Esophagus (tissue), 2 donors: ENCODE measurements at regions not wholly inside any gene's neighbourhood (a gene's known extent, or its start where the extent isn't known, plus 50 kb on each side); places are given as distances from the start of the nearest gene placed in this dataset.

ENCODE experiments used
- H3K27ac ChIP-seq, 2 donors: one replicate each; pipeline ENCODE4 v1.5.1; 2013; ENCODE audit warnings: low read depth in 2 of 2, mild to moderate bottlenecking in 2 of 2, inconsistent platforms in 1 of 2, low read length in 1 of 2, moderate library complexity in 1 of 2
- H3K27me3 ChIP-seq, 2 donors: one replicate each; pipeline ENCODE4 v1.6.1; 2013; ENCODE audit warnings: low read length in 2 of 2, control low read depth in 1 of 2, mild to moderate bottlenecking in 1 of 2; ENCODE audit not compliant: insufficient read depth in 2 of 2, control insufficient read depth in 1 of 2
- H3K36me3 ChIP-seq, 2 donors: one replicate each; pipeline ENCODE4 v1.6.1; 2013; ENCODE audit warnings: low read length in 1 of 2; ENCODE audit not compliant: control insufficient read depth in 2 of 2, insufficient read depth in 2 of 2
- H3K4me1 ChIP-seq, 2 donors: one replicate each; pipeline ENCODE4 v1.6.1; 2013; ENCODE audit warnings: low read length in 1 of 2; ENCODE audit not compliant: control insufficient read depth in 2 of 2, insufficient read depth in 2 of 2
- H3K4me3 ChIP-seq, 2 donors: one replicate each; pipeline ENCODE4 v1.5.1; 2013; ENCODE audit warnings: low read length in 2 of 2, mild to moderate bottlenecking in 2 of 2, low read depth in 1 of 2, moderate library complexity in 1 of 2
- H3K9me3 ChIP-seq, 2 donors: one replicate each; pipeline ENCODE4 v1.6.1; 2013; ENCODE audit warnings: mild to moderate bottlenecking in 2 of 2, low read depth in 1 of 2, low read length in 1 of 2, moderate library complexity in 1 of 2; ENCODE audit not compliant: control insufficient read depth in 2 of 2, insufficient read depth in 1 of 2
- WGBS, 2 donors: extraction: QIAGEN DNeasy Blood & Tissue Kit; methylation state at CpG; one replicate each; pipeline ENCODE4 v1.1.7; 2013; 5-methylcytosine and 5-hydroxymethylcytosine counted together
- donor health status: healthy with polysubstance abuse.
- donor health status: Bipolar disorder and iron deficiency.

DNA sequence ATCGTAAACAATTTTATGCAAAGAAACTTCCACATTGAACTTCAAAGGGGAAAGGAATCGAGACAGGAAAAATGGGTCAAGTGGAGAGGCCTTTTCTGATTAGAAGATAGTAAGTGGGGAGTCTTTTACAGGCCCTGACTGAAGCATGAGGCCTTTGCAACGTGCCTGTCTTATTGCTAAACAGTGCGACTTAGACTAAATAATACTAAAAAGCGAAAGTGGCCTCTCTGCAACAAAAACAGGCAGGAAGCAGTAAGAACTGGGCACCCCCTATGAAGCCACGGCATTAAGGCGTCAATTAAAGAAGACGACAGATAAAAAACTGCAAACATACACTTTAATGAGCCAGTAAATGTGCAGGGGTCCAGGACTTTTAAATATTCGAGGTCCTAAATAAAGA is 283.4 kb upstream of the GRIP1 start:
- WGBS, 2 donors: 77 to 80% methylated on average over 9 of the region's 9 CpGs
- no peaks in the 10 kb centered on the region for H3K27me3 ChIP-seq
- no peak overlapping the region for H3K4me3 ChIP-seq
- no peak overlapping the region for H3K27ac ChIP-seq
- no peaks in the 10 kb centered on the region for H3K36me3 ChIP-seq
- H3K9me3 ChIP-seq: no peaks in the 10 kb centered on the region
- peaks cover 0 to 6% of the 10 kb centered on the region in 2 donors for H3K4me1 ChIP-seq

DNA sequence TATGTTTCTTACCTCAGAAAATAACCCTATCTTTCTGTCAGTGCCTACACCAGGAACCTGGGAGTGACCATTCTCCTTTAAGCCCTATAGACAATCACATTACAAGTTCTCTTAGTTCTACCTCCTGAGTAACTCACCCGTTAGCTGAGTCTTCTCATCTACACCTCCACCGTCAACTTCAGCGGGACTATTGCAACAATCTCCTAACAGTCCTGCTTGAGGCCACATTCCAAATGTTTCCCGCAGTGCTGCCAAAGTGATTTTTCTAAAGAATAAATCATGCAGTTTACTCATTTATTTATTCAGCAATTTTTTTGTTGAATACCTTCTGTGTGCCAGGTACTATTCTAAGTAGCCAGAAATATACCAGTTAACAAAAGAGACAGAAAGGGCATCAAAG is 285.0 kb upstream of the GRIP1 start:
- no peaks in the 10 kb centered on the region for H3K27me3 ChIP-seq
- H3K27ac ChIP-seq: no peak overlapping the region
- H3K4me3 ChIP-seq: no peak overlapping the region
- no peaks in the 10 kb centered on the region for H3K9me3 ChIP-seq
- peaks cover 0 to 6% of the 10 kb centered on the region in 2 donors for H3K4me1 ChIP-seq
- H3K36me3 ChIP-seq: no peaks in the 10 kb centered on the region
- 49 to 67% methylated on average over 4 of the region's 4 CpGs for WGBS, 2 donors

DNA sequence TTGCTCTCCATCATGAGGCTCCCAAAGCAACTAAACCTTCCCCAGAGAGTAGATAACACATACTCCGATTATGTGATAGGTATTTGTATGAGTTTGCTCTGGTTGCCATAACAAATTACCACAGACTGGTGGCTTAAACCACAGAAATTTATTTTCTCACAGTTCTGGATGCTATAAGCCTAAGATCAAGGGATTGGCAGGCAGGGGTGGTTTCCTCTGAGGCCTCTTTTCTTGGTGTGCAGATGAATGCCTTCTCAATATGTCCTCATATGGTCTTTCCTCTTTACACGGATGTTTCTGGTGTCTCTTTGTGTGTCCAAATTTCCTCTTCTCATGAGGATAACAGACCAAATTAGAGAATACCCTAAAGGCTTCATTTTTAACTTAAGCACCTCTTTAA is 285.8 kb upstream of the GRIP1 start:
- 29 to 30% methylated on average over 2 of the region's 2 CpGs for WGBS, 2 donors
- Histone ChIP-seq H3K9me3 (no peaks in the 10 kb centered on the region), H3K4me1 (peaks cover 0 to 6% of the 10 kb centered on the region in 2 donors), H3K27ac (no peak overlapping the region), H3K4me3 (no peak overlapping the region), H3K36me3 (no peaks in the 10 kb centered on the region), H3K27me3 (no peaks in the 10 kb centered on the region)

DNA sequence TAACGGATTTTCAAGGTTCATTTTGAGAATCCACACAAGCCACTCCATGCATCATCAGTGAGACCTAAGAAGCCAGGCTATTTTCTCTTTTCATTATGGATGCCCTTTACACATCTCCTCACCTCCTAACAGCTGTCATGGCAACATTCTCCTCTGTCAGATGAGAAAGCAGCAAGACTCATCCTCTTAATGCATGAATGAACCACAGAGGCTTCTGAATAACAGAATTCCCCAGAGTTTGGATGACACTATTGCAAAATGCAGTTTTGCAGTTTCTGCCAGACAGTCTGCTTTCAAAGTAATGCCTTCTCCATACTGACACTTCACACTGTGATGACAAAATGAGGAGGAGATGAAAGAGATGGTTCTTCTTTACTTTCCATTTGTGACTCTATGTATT is 286.7 kb upstream of the GRIP1 start:
- peaks cover 0 to 1% of the 10 kb centered on the region in 2 donors for H3K4me1 ChIP-seq
- 94 to 100% methylated on average over 1 of the region's 1 CpG for WGBS, 2 donors

DNA sequence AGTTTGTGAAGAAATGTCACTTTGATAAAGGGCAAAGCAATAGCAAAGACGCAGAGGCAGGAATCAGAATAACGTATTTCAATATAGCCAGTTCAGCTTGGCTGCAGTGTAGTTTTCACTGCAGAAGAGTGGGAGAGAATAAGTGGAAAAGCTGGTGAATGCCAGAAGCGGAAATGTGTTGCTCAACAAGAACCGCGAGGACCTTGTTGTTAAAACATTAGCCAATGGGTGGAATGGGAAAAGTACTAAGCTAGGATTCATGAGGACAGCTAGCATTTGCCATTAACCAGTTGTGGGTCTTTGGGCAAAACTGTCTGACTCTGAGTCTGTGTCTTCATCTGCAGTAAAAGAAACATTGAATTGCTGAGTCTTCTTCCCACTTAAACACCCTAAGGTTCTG is 292.9 kb upstream of the GRIP1 start:
- H3K4me1 ChIP-seq: no peaks in the 10 kb centered on the region
- H3K4me3 ChIP-seq: no peak overlapping the region
- no peaks in the 10 kb centered on the region for H3K27me3 ChIP-seq
- H3K36me3 ChIP-seq: no peaks in the 10 kb centered on the region
- no peak overlapping the region for H3K27ac ChIP-seq
- no peaks in the 10 kb centered on the region for H3K9me3 ChIP-seq
- 89 to 91% methylated on average over 5 of the region's 5 CpGs for WGBS, 2 donors

More for the DNA sequence above, 286.7 kb upstream of the GRIP1 start:
- Histone ChIP-seq H3K27ac (no peak overlapping the region), H3K9me3 (no peaks in the 10 kb centered on the region), H3K36me3 (no peaks in the 10 kb centered on the region), H3K27me3 (no peaks in the 10 kb centered on the region), H3K4me3 (no peak overlapping the region)

DNA sequence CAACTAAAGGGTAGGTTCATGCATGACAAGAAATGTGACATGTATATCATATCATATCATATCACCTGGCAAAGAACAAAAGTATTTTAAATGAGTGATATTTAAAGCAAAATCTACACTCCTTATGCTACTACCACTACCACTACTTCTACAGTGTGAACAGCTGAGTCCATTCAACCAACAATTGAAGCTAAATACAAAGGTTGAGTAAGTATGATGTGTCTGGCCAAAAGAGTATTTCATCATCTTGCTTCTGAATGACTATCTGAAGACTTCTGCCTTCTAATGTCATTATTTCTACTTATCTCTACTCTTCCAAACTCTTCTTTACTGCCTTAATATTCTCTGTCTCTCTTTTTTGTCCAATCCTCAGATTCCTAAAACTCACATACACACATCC is 292.6 kb upstream of the CAND1 start:
- H3K27ac ChIP-seq: no peak overlapping the region
- no peaks in the 10 kb centered on the region for H3K27me3 ChIP-seq
- no peaks in the 10 kb centered on the region for H3K9me3 ChIP-seq
- H3K36me3 ChIP-seq: no peaks in the 10 kb centered on the region
- H3K4me3 ChIP-seq: no peak overlapping the region
- no peaks in the 10 kb centered on the region for H3K4me1 ChIP-seq

DNA sequence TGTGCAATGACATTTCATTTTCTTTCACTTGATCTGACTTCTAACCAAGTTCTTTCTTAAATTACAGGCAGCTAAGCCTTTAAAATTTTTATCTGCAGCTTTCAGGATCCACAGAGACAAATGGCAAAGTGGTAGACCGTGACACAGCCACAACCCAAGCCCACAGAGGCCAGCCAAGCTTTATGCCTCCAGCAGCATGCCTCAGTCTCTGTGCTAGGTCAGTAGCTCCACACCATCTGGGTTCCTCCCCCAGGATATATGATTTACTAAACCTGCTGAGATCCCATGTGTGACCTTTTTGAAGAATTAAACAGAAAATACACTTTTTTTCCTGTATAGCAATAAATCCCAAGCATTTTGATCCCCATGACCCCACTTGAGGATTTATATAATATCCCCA is 290.4 kb upstream of the CAND1 start:
- no peak overlapping the region for H3K27ac ChIP-seq
- no peaks in the 10 kb centered on the region for H3K36me3 ChIP-seq
- 67 to 70% methylated on average over 1 of the region's 1 CpG for WGBS, 2 donors
- H3K27me3 ChIP-seq: no peaks in the 10 kb centered on the region
- H3K4me1 ChIP-seq: no peaks in the 10 kb centered on the region
- no peak overlapping the region for H3K4me3 ChIP-seq
- no peaks in the 10 kb centered on the region for H3K9me3 ChIP-seq

DNA sequence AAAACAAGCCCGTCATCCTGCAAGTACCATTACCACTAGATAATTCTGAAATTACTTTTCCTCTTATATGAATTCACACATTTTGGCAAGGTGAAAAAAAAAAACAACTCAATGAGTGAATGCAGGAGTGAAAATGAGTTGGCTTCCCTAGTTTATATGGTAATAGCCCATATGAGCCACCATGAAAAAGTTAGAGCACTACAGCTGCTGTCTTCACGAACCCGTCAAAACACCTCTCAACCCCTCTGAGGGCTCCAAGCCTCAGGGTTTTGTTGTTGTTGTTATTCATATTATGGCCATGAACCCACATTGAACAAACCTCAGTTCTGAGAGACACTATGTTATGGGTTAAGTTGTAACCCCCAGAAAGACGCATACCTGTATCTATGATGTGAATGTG is 289.9 kb upstream of the CAND1 start:
- Histone ChIP-seq H3K4me1 (no peaks in the 10 kb centered on the region), H3K27ac (no peak overlapping the region), H3K4me3 (no peak overlapping the region), H3K27me3 (no peaks in the 10 kb centered on the region), H3K36me3 (no peaks in the 10 kb centered on the region), H3K9me3 (no peaks in the 10 kb centered on the region)
- 88 to 89% methylated on average over 4 of the region's 4 CpGs for WGBS, 2 donors

DNA sequence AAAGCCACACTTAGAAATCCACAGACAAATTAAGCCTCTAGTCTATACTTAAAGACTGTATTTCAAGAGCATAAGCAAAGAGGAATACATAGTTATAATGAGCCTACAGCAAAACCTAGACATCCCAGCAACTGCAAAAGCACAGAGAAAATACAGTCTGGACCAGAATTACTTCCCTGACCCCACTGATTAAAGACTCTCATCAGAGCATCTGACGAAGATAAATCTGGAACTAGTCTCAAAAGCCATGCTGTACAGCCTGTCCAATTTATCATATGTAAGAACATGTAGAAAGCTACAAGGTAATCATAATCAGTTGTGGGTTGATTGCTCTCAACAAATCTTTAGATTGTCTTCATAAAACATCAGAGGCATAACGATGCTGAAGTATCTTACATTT is 285.1 kb upstream of the CAND1 start:
- WGBS, 2 donors: 86 to 90% methylated on average over 2 of the region's 2 CpGs
- Histone ChIP-seq H3K4me1 (no peaks in the 10 kb centered on the region), H3K27ac (no peak overlapping the region), H3K36me3 (no peaks in the 10 kb centered on the region), H3K9me3 (no peaks in the 10 kb centered on the region), H3K27me3 (no peaks in the 10 kb centered on the region), H3K4me3 (no peak overlapping the region)

DNA sequence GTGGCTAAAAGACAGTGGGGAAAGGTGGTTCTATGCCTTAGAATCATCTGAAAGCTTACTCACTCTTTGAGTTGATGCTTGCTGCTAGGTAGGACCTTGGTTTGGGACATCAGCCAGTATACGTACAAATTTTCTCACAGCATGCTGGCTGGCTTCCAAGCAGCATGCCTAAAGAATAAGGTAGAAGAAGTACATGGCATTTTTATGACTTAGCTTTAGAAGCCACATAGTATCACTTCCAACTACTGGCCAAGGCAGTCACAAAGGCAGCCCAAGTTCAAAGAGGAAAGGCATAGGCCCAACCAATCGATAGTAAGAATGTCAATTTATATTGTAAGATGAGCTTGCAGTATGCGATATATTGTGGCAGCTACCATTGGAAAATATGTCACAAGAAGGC is 284.2 kb upstream of the CAND1 start:
- WGBS, 2 donors: 62 to 63% methylated on average over 3 of the region's 3 CpGs
- H3K36me3 ChIP-seq: no peaks in the 10 kb centered on the region

More for the DNA sequence above, 284.2 kb upstream of the CAND1 start:
- H3K27ac ChIP-seq: no peak overlapping the region
- H3K27me3 ChIP-seq: no peaks in the 10 kb centered on the region
- no peak overlapping the region for H3K4me3 ChIP-seq
- H3K4me1 ChIP-seq: no peaks in the 10 kb centered on the region
- H3K9me3 ChIP-seq: no peaks in the 10 kb centered on the region
